Panc1 (cell line): ENCODE measurements at regions not wholly inside any gene's neighbourhood (a gene's known extent, or its start where the extent isn't known, plus 50 kb on each side); places are given as distances from the start of the nearest gene placed in this dataset.
A peak's percentile ranks its signal among the peaks of the same experiment; 100 is the strongest.

Experiments used
- ATAC-seq: fragments of 200-7000 bp; cut with Tn5 transposase; 2 replicates; pipeline ENCODE4 v1.9.1; 2020; ENCODE audit warnings: mild to moderate bottlenecking, moderate library complexity
- BruUV-seq: library from RNA; stranded (reverse); fragments of 400-500 nt; replicated peaks from 2 replicates; lab custom pipeline; 2021; lab: Mats Ljungman, UMichigan
- CTCF ChIA-PET: fragments of 300-600 bp; sonication (Branson Sonifier 250); formaldehyde crosslinking; loops from one replicate; lab custom pipeline; 2022; ENCODE audit warnings: antibody characterized with exemption; lab: Charles Lee
- POLR2A ChIA-PET: fragments of 300-600 bp; sonication (Branson Sonifier 250); formaldehyde crosslinking; loops from one replicate; lab custom pipeline; 2022; ENCODE audit warnings: antibody characterized with exemption; lab: Charles Lee
- DNase-seq: peaks from one replicate; pipeline ENCODE4 v3.0.0-alpha.2; 2010; ENCODE audit warnings: low read depth, low spot score
- H3K27ac ChIP-seq: 2 replicates; pipeline ENCODE4 v1.5.1; 2011; ENCODE audit warnings: mild to moderate bottlenecking, low read length, inconsistent platforms
- H3K27me3 ChIP-seq: fragments of 200-500 bp; sonication (Bioruptor generic); 2 replicates; pipeline ENCODE4 v1.6.0; 2014; ENCODE audit warnings: low read length, inconsistent platforms; ENCODE audit not compliant: control insufficient read depth, insufficient read depth
- H3K36me3 ChIP-seq: fragments of 200-500 bp; sonication (Bioruptor generic); 2 replicates; pipeline ENCODE4 v1.5.1; 2014; ENCODE audit warnings: inconsistent platforms, mild to moderate bottlenecking, low read length, moderate library complexity; ENCODE audit not compliant: control insufficient read depth, insufficient read depth
- H3K4me1 ChIP-seq: 2 replicates; pipeline ENCODE4 v1.5.1; 2011; ENCODE audit warnings: inconsistent platforms, mild to moderate bottlenecking, low read length, moderate library complexity; ENCODE audit not compliant: control insufficient read depth, insufficient read depth
- H3K4me3 ChIP-seq, 2 experiments: 2 replicates each; pipeline ENCODE4 v1.5.1; 2011 to 2012; ENCODE audit warnings: low read depth in 2 of 2, low read length in 2 of 2, mild to moderate bottlenecking in 2 of 2, inconsistent platforms in 1 of 2, moderate library complexity in 1 of 2
- H3K9me3 ChIP-seq: fragments of 200-500 bp; sonication (Bioruptor generic); 2 replicates; pipeline ENCODE4 v1.5.1; 2014; ENCODE audit warnings: low read depth, mild to moderate bottlenecking, inconsistent platforms, low read length, moderate library complexity; ENCODE audit not compliant: control insufficient read depth, insufficient read depth
- POLR2AphosphoS5 ChIP-seq: IDR thresholded peaks from 2 replicates; pipeline ENCODE4 v1.6.1; 2012; ENCODE audit warnings: mild to moderate bottlenecking, low read depth, low read length, moderate library complexity
- SIN3A ChIP-seq: IDR thresholded peaks from 2 replicates; pipeline ENCODE4 v1.6.1; 2012; ENCODE audit warnings: low read depth, mild to moderate bottlenecking, low read length, moderate library complexity, borderline replicate concordance; ENCODE audit not compliant: insufficient read depth
- TCF7L2 ChIP-seq: IDR thresholded peaks from 2 replicates; pipeline ENCODE4 v1.6.1; 2011; ENCODE audit warnings: mild to moderate bottlenecking, low read depth, low read length, inconsistent platforms
- in situ Hi-C: cut with HindIII; loops from 2 replicates; pipeline ENCODE4 v1.10.0; 2016; ENCODE audit warnings: low sequenced_read_pairs, low pct_unique_long_range_greater_than_20kb
- intact Hi-C: fragments of 100-400 bp; cut with micrococcal nuclease; formaldehyde crosslinking; loops from one replicate; pipeline ENCODE4 v1.10.0; 2022; ENCODE audit not compliant: unreplicated experiment
- TF ChIP-seq, protein P1 (sequence below): fragments of 450-650 bp; IDR thresholded peaks from 2 replicates; pipeline ENCODE4 v1.5.1; 2017; ENCODE audit warnings: mild to moderate bottlenecking
- TF ChIP-seq, protein P2 (sequence below), 2 experiments: IDR thresholded peaks; 2 replicates each; pipeline ENCODE4 v1.6.1; 2011 to 2012; ENCODE audit warnings: low read depth in 2 of 2, control low read depth in 1 of 2, low read length in 1 of 2, mild to moderate bottlenecking in 1 of 2, moderate library complexity in 1 of 2; ENCODE audit not compliant: insufficient read depth in 1 of 2

DNA sequence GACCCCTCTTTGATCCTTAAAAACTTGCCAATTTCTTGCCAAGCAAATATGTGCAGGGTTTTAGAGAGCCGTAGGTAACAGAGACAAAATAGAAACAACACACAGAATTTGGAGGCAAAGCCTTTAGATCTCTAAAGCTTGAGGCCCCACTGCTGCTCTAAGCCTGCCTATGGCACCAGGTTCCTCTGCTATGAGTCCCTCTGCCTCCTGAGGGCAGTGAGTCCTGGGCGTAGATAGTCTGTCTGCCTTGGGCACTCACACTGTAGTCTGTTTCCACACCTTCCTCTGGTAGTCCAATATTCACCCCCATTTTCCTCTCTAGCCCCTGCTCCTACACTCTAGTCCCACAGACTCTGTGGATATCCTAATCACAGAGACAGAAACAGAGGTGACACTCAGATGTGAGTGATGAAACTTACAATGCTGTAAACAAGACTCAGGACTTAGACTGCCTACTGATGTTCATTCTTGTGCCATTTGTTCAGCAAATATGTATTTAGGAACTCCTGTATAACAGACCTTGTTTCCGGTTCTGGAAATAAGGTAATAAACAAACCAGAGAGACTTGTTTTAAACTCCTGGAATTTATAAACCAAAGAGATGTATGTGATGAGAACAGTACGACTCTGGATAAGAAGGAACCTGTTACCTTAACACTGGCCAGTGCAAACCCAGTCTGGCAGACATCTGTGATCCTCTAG lies 153.3 kb upstream of the PRSS1 start:
- in situ Hi-C loops (no loop called here), intact Hi-C loops (no loop called here)
- no peak overlapping the region for H3K27ac ChIP-seq
- no peak for TF ChIP-seq SIN3A
- no peak for TF ChIP-seq TCF7L2
- TF ChIP-seq, protein P1, sequence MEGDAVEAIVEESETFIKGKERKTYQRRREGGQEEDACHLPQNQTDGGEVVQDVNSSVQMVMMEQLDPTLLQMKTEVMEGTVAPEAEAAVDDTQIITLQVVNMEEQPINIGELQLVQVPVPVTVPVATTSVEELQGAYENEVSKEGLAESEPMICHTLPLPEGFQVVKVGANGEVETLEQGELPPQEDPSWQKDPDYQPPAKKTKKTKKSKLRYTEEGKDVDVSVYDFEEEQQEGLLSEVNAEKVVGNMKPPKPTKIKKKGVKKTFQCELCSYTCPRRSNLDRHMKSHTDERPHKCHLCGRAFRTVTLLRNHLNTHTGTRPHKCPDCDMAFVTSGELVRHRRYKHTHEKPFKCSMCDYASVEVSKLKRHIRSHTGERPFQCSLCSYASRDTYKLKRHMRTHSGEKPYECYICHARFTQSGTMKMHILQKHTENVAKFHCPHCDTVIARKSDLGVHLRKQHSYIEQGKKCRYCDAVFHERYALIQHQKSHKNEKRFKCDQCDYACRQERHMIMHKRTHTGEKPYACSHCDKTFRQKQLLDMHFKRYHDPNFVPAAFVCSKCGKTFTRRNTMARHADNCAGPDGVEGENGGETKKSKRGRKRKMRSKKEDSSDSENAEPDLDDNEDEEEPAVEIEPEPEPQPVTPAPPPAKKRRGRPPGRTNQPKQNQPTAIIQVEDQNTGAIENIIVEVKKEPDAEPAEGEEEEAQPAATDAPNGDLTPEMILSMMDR = no peak
- TF ChIP-seq, protein P2, sequence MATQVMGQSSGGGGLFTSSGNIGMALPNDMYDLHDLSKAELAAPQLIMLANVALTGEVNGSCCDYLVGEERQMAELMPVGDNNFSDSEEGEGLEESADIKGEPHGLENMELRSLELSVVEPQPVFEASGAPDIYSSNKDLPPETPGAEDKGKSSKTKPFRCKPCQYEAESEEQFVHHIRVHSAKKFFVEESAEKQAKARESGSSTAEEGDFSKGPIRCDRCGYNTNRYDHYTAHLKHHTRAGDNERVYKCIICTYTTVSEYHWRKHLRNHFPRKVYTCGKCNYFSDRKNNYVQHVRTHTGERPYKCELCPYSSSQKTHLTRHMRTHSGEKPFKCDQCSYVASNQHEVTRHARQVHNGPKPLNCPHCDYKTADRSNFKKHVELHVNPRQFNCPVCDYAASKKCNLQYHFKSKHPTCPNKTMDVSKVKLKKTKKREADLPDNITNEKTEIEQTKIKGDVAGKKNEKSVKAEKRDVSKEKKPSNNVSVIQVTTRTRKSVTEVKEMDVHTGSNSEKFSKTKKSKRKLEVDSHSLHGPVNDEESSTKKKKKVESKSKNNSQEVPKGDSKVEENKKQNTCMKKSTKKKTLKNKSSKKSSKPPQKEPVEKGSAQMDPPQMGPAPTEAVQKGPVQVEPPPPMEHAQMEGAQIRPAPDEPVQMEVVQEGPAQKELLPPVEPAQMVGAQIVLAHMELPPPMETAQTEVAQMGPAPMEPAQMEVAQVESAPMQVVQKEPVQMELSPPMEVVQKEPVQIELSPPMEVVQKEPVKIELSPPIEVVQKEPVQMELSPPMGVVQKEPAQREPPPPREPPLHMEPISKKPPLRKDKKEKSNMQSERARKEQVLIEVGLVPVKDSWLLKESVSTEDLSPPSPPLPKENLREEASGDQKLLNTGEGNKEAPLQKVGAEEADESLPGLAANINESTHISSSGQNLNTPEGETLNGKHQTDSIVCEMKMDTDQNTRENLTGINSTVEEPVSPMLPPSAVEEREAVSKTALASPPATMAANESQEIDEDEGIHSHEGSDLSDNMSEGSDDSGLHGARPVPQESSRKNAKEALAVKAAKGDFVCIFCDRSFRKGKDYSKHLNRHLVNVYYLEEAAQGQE (IDR thresholded peaks at IDR 0.05; ENCODE audit: insufficient read depth in 1 of 2, low read depth in 2 of 2, low read length in 1 of 2) = no peak
- TF ChIP-seq POLR2AphosphoS5 = no peak
- no peaks in the 10 kb centered on the region for H3K36me3 ChIP-seq
- no peak for DNase-seq
- H3K9me3 ChIP-seq = no peaks in the 10 kb centered on the region
- no peaks in the 10 kb centered on the region for H3K4me1 ChIP-seq
- 0 out of 2 replicates have a peak, but pooled peaks have one; percentile 30 for ATAC-seq
- H3K4me3 ChIP-seq = no peak overlapping the region
- no TSS peak for BruUV-seq
- ChIA-PET CTCF (no interaction called here), POLR2A (interaction anchor here (0.5 kb wide), 1 partner anchor 117 kb away, joined by 3 read pairs; no protein-coding TSS in a partner anchor)
- H3K27me3 ChIP-seq = no peaks in the 10 kb centered on the region; the same call in 1 of the 2 replicates

DNA sequence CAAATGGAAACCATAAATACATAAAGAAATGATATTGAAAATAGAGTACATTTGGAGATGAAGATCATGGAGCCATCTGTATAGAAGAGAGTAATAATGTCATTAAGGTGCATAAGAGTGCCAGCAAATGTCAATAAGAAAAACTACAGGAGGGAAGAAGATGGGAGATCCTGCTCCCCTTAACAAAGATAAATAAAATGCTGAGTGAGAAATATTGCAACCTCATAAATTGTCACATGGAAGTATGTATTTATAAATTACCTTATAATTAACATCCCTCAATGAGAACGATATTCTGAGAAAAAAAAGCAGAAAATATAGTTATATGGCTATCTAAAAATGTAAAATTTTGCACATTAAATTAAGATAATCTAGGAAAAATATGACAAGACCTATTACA lies 155.2 kb upstream of the PRSS1 start:
- ChIA-PET CTCF (no interaction called here), POLR2A (no interaction called here)
- in situ Hi-C loops = no loop called here
- intact Hi-C loops = no loop called here
- TF ChIP-seq, protein P2 (IDR thresholded peaks at IDR 0.05; ENCODE audit: insufficient read depth in 1 of 2, low read depth in 2 of 2, low read length in 1 of 2) = no peak
- TF ChIP-seq, protein P1 = no peak
- no peak for TF ChIP-seq POLR2AphosphoS5
- no peak for TF ChIP-seq SIN3A
- no peak for TF ChIP-seq TCF7L2
- Histone ChIP-seq H3K9me3 (no peaks in the 10 kb centered on the region), H3K27me3 (no peaks in the 10 kb centered on the region; the same call in 1 of the 2 replicates), H3K36me3 (no peaks in the 10 kb centered on the region), H3K4me1 (no peaks in the 10 kb centered on the region), H3K4me3 (no peak overlapping the region), H3K27ac (no peak overlapping the region)
- BruUV-seq = no TSS peak
- DNase-seq (no peak), ATAC-seq (no peak)
